Skin epidermis (tissue), 12 donors: ENCODE measurements at regions not wholly inside any gene's neighbourhood (a gene's known extent, or its start where the extent isn't known, plus 50 kb on each side); places are given as distances from the start of the nearest gene placed in this dataset.
"Not testable (repeated sequence)": the region's sequence is repeated elsewhere in the genome, so short reads cannot be mapped to it uniquely, and the experiment has no call there.

Experiments
- H3K27ac ChIP-seq, 21 experiments: fragments of 200-600 bp; sonication (generic) in 11 of 21; one replicate each; pipeline ENCODE4 v1.5.0; 2020; ENCODE audit warnings: mild to moderate bottlenecking in 3 of 21, inconsistent platforms in 2 of 21, moderate library complexity in 2 of 21
- H3K4me3 ChIP-seq, 7 experiments: fragments of 200-600 bp; sonication (generic) in 2 of 7; one replicate each; pipeline ENCODE4 v1.5.0; 2020; ENCODE audit warnings: inconsistent platforms in 2 of 7, mild to moderate bottlenecking in 2 of 7, moderate library complexity in 1 of 7

DNA sequence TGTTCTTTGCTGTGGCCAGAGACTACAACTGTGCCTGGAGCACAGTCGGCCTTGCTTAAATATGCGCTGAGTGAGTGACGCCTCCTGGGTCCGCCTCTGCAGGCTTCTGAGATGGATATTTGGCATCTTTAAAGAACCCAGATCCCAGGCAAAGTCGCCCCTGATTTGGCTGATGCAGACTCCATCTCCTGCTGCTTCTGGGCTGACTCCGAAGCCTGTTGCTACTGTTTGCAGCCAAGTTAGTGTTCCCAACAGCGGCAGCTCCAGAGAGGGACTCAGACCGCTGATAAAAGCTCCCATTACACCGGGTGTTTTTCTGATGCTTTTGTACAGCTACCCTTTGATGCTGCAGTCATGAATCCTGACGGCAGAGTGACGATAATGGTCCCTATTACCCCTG, 83.0 kb upstream of the SULF2 start:
- H3K4me3 ChIP-seq: no peak overlapping the region
- H3K27ac ChIP-seq: no peak overlapping the region

DNA sequence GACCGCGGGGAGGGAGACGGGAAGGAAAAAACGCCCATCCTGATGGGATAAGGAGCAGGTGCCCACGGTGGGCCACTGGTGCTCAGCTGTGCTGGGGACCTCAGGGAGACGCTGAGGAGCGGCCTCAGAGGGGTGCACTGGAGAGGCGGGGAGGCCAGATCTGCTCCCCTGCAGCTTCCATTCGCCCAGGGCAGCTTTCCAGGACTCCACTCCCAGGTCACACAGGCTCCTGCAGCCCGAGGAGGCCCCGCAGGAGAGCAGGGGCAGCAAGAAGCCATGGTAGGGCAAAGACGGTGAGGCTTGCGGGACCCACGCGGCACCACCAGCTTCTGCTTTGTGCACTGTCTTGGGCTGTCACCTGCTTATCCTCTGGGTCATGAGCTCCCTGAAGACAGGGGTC, 82.5 kb upstream of the SULF2 start:
- Histone ChIP-seq H3K27ac (no peak overlapping the region), H3K4me3 (no peak overlapping the region)

DNA sequence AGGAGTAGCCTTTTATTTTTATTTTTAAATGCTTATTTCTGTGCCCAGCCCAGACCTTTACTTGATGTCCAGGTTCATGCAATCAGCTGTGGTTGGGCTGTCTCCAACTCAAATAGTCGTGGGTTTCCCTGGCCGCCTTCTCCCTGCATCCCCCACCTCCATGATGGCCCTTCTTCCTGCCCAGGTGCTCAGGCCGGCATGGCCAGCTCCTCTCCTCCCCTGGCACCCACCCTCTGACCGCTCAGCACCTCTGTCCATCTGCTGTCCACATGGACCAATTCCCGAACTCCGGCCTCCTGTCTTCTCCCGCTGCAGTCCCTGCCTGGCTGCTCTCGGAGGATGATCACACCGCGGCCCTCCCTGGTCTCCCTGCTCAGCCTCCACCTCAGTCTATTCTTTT, 81.2 kb upstream of the SULF2 start:
- H3K27ac ChIP-seq: no peak overlapping the region
- no peak overlapping the region for H3K4me3 ChIP-seq

DNA sequence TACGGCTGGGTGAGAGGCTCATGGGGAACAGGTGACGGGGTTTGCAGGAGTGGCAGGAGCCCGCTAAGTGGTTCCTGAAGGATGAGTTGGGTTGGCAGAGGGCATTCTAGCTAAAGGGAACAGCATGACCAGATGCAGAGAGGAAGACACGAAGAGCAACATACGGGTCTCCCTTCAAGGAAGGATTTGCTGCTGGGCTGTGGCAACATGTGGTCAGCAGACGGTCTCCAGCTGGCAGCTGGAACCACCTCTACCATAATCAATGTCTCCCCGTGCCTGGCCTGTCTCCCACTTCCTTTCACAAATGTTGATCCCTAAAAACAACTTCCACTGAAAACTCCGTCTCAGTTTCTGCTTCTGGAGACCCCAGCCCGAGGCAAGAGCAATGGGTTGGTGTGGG, 80.6 kb upstream of the SULF2 start:
- H3K4me3 ChIP-seq: no peak overlapping the region
- no peak overlapping the region for H3K27ac ChIP-seq

DNA sequence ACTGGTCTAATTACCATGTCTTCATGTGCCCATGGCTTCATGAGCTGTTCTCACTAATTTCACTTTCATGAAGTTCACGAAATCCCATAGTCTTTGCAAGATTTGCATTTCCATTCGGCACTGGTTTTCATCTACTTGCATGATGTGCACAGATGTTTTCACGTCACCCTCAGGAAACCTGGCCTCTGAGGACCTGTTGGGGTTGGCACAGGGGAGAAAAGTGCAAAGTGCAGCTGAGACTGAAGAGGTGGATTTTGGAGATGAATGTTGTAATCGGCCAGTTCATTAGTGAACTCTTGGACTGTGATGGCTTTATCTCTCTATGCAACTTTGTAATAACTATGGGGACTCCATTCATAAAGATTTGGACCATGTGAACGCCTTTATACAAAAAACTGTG, 80.2 kb upstream of the SULF2 start:
- Histone ChIP-seq H3K4me3 (no peak overlapping the region), H3K27ac (no peak overlapping the region)

DNA sequence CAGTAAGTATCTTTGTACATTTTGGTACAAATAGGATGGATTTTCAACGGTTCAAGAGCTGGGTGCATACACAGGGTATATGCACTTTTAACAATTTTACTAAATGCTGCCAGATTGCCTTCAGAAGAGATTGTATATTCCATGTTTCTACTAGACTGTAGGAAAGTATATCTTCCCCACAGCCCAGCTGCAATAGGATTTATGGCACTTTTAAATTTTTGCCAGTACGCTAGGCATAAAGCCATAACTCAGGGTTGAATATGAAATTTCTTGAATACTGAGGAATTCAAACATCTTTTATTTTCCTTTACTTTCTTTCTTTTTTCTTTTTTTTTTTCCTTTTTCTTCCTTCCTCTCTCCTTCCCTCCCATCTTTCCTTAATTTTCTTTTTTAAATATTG, 78.7 kb upstream of the SULF2 start:
- Histone ChIP-seq H3K4me3 (no peak overlapping the region), H3K27ac (no peak overlapping the region)

DNA sequence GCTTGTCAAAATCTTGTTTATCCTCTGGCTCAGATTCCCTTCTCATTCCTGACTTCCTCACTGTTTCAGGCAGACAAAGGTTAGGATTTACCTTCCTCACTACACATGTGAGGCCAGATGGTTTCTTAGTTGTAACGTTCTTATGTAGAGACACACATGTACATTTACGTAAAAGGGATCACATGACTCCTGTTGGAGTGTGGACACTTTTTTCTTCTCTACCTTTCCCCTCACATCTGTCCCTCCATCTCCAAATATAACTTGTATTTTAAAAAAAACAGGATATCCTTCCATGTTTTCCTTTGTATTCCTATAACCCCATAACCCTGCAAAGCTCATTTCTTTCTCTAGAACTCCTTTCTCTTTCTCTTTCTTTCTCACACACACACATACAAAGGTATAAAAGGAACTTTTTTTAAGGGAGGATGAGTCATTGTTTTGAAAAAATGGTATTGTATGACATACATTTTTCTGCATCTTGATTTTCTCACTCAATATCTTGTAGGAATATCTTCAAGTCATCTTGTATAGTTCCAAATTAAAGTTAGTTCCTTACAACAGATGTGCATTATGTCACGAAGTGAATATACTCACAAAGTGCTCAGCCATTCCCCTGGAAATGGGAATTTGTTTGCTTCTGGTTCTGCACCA, 78.2 kb upstream of the SULF2 start:
- no peak overlapping the region for H3K27ac ChIP-seq

DNA sequence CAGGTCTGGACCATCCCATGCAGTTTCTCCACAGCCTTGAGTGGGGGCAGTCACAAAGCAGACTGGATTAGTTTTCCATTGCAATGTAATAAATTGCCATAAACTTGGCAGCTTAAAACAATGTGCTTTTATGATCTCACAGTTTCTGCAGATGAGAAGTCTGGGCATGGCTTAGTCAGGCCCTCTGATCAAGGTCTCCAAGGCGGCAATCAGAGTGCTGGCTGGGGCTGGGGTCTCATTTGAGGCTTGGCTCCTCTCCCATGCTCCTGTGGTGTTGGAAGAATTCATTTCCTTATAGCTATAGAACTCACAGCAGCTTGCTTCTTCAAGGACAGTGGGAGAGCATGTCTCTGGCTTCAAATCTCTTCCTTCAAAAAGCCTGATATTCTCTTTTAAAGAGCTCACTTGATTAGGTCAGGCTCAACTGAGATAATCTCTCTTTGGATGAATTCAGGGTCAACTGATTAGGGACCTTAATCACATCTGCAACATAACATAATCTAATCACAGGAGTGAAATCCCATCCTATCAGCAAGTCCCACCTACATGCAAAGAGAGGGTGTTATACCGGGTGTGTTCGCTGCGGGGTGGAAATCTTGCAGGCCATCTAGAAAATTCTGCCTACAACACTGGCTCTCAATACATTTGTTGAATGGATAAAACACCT, 77.4 kb upstream of the SULF2 start:
- Histone ChIP-seq H3K4me3 (no peak overlapping the region), H3K27ac (no peak overlapping the region)

More for the DNA sequence above, 78.2 kb upstream of the SULF2 start:
- H3K4me3 ChIP-seq: no peak overlapping the region

DNA sequence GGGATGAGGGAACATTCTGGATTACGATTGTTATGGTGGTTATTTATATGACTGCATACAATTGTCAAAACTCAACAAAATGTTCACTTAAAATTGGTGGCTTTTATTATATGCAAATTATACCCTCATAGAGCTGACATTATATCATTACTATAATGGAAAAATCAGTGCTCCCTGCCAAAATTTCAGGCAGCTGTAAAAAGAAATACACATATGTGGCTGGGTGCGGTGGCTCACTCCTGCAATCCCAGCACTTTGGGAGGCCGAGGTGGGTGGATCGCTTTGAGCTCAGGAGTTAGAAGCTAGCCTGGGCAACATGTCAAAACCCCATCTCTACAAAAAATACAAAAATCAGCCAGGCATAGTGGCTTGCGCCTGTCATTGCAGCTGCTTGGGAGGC, 75.8 kb upstream of the SULF2 start:
- no peak overlapping the region for H3K27ac ChIP-seq
- no peak overlapping the region for H3K4me3 ChIP-seq

DNA sequence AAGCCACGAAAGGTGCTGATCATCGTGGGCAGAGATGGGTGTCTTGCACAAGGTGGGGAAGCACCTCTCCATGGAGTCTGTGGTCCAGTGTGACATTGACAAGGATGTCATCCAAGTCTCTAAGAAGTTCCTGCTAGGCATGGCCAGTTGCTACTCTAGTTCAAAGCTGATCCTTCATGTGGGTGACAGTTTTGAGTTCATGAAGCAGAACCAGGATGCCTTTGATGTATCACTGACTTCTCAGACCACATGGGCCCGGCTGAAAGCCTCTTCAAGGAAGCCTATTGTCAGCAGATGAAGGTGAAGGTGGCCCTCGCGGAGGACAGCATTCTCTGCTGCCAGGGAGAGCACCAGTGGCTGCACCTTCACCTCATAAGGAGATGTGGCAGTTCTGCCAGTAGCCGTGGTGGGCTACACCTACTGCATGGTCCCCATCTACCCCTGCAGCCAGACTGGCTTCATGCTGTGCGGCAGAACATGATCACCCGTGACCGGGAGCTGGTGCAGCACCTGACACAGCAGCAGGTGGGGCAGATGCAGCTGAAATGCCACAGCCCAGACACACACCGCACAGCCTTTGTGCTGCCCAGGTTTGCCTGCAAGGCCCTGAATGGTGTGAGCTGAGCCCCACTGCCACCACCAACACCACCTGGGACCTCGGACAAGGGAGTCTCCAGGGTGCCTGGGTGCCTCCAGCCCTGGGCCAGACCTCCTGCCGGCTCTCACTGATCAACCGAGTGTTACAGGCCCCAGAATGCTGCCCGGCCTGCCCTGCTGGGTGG, 75.0 kb upstream of the SULF2 start:
- Histone ChIP-seq H3K27ac (no peak overlapping the region), H3K4me3 (no peak overlapping the region)

DNA sequence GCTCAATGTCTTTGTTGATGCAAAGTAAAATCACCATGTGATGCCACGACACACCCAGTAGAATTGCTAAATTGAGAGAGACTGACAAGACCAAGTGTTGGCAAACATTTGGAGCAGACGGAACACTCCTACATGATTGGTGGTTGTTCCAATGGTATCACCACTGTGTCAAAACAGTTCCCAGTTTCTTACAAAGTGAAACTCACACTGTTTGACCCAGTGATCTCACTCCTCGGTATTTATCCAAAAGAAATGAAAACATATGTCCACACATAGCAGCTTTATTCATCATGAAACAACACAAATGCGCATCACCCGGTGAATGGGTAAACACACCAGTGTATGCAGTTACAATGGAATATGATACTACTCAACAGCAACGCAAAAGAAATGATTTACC, 74.0 kb upstream of the SULF2 start:
- no peak overlapping the region for H3K27ac ChIP-seq

DNA sequence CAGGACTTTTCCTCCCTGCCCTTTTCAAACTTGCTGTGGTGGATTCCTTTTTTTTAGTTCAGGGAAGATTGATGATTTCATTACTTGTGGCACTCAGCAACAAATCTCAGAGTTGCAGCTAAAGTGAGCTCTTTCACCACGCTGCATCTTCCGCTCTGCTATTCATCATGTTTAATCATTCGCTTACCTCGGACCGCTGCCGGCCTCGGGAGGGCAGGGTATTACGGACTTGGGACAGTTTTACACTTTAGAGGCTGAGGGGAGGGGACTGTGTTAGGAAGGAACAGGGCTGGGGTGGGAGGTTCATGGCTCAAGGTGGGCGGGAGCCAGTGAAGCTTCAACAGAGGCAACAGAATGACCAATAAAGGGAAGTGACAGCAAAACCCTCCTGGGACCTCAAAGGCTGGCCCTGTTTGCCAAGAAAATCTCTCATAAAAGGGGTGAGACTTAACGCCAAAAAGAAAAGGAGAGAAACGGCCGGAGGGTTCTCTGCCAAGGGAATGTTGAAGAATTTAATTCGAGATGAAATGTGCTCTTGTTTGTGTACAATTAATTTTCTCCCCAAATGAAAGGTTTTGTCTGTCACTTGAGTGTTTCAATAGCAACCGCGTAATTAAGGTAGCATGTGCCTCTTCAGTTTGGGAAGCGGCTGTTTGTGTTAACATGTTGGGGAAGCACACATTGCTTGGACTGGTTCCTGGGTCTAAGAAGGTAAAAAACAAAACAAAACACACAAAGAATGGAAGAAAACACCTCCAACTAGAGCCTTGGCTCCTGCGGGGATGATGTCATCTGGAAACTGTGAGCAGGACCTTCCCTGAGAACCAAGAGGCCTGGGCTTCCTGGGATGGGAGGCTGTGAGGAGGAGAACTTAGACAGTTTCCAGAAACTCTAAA, 72.5 kb upstream of the SULF2 start:
- peak overlapping the region in 8 of 21 experiments; percentile 0 to 56 (median 46) for H3K27ac ChIP-seq
- H3K4me3 ChIP-seq: no peak overlapping the region

More for the DNA sequence above, 74.0 kb upstream of the SULF2 start:
- H3K4me3 ChIP-seq: no peak overlapping the region

DNA sequence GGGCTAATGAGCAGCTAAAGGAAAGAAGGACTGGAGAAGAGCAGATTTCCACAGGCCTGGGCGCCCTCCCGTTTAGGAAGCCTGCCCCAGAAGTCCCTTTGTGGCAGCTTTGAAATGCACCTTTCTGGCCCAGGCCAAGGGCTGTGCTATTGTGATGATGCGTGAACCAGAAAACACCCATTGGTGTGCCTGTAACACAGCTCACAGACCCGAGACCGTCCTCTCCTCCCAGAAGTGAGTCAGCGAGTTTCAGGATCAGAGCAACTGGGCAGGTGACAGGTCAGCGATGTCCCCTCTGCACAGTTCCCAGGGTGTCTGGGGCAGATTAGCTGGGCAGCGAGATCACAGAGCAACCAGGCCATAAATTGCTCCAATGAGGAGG, 71.9 kb upstream of the SULF2 start:
- H3K27ac ChIP-seq: peak overlapping the region in 6 of 21 experiments; percentile 0 to 56 (median 32)
- no peak overlapping the region for H3K4me3 ChIP-seq

DNA sequence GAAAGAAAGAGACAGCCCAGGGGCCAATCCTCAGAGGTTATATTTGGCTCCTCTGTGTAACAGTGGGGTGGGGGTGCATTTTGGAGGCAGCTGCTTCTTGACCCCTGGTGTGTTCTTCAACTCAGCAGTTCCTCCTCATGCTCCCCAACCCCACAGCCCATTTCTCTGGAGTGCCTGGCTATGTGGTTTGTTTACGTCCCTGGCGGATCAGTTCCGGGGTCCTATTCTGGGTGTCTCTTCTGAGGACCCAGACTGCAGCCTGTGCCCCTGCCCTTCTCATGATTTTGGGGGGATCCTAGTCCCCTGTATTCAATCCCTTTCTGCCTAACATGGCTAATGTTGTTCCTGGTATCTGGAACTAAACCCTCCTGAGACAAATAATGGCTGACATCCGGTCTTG, 70.5 kb upstream of the SULF2 start:
- Histone ChIP-seq H3K27ac (no peak overlapping the region), H3K4me3 (no peak overlapping the region)

DNA sequence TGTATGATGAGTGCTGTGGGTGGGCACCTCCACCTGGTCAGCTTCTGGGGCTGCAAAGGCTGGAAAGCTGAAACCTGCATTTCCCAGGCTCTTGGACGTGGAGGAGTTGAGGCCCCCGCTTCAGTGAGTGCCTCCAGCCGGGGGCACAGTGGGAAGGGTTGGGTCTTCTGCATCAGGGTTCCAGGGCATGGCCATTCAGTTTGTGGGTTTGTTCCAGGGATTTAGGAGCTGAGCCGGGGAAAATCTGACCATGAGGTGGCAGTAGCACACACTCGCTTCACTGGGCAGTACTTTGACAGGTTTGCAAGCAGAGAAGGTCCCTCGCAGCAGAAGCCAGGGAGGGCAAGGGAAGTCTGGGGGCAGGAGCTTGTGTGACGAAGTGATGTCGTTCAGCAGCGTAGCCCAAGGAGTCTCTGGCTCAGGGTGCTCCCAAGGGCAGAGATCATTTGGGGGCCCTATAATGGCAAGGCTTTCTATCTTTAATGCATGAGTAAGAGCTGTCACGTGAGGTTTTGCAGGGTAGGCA, 69.5 kb upstream of the SULF2 start:
- H3K27ac ChIP-seq: no peak overlapping the region

DNA sequence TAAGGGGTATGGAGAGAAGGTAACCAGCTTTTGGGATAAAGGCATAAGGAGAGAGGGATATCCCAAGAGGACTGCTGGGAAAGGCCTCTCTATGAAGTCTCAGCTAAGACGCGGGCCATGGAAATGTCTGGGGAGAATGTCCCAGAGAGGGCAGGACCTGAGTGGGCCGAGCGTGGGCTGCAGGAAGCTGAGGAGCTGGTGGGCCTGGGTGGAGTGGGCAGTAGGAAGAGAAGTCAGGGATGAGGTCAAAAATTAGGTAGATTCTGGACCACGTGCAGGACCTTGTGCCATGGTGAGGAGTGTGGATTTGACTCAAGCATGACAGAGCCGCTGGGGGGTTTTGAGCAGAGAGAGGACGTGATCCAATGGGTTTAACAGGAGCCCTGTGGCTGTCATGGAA, 66.5 kb upstream of the SULF2 start:
- Histone ChIP-seq H3K4me3 (no peak overlapping the region), H3K27ac (no peak overlapping the region)

More for the DNA sequence above, 69.5 kb upstream of the SULF2 start:
- no peak overlapping the region for H3K4me3 ChIP-seq

DNA sequence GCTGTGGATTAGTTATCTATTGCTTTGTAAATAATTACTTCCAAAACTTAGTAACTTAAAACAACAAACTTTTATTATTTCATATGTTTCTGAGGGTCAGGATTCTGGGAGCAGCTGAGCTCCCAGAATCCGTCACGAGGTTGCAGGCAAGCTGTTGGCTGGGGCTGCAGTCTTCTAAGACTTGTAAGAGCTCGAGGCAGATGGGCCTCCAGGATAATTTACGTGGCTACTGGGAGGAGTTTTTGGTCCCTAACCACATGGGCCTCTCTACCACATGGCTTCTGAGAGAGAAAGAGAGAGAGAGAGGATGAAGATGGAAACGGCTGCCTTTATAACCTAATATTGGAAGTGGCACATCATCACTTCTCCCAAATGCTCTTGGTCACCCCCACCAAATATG, 64.9 kb upstream of the SULF2 start:
- no peak overlapping the region for H3K27ac ChIP-seq
- no peak overlapping the region for H3K4me3 ChIP-seq

DNA sequence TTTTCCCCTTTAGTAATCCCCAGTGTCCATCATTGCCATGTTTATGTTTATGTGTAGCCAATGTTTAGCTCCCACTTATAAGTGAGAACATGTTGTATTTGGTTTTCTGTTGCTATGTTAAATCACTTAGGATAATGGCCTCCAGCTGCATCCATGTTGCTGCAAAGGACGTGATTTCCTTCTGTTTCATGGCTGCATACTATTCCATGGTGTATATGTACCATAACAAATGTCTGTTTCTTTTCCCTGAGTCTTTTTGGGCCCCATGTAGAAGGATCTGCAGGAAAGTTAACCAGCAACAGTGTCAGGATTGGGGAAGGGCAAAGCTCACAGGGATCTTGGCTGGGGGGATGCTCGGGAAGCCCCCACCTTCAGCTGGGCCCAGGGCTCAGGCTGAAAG, 64.3 kb upstream of the SULF2 start:
- H3K4me3 ChIP-seq: no peak overlapping the region
- H3K27ac ChIP-seq: no peak overlapping the region

DNA sequence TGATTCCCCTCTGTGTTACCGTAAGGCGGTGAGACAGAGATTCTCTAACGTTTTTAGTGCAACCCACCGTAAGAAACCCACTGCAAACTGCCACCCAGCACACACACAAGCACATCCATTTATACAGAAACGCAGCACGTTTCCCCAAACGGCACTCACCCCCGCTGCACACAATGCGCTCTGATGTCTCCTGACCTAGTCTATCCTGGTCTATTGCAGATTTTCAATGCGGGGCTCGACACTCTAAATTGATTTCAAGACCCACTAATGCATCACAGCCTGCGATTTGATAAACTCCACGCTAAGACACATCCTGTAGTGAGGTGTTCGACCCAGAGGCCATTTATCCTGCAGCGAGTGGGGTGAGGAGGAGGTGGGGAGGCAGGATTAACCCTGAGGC, 63.7 kb upstream of the SULF2 start:
- Histone ChIP-seq H3K27ac (no peak overlapping the region), H3K4me3 (no peak overlapping the region)

DNA sequence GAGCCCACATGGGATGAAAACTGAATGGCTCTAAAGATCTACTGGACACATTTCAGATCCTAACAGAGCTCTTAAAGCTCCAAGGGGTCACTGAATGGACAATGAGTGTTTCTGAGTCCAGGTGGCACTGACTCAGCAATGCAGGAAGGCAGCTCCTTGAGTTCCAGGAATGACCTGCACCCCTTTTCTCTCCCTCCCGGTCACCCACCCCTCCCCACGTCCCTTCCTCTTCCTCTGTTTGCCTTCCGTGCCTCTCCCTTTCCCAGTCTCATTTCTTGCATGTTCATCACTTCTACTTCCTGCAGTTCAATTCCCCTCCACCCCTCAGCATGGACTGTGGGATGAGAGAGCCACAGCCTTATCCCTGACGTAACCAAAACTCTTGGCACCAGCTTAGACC, 63.3 kb upstream of the SULF2 start:
- H3K27ac ChIP-seq, H3K4me3 ChIP-seq: not testable (repeated sequence)
